NCI-H146 (cell line): ENCODE measurements at regions not wholly inside any gene's neighbourhood (a gene's known extent, or its start where the extent isn't known, plus 50 kb on each side); places are given as distances from the start of the nearest gene placed in this dataset.

Source experiments
- DNase-seq: peaks from one replicate; lab custom pipeline; 2025; lab: John Stamatoyannopoulos, UW

DNA sequence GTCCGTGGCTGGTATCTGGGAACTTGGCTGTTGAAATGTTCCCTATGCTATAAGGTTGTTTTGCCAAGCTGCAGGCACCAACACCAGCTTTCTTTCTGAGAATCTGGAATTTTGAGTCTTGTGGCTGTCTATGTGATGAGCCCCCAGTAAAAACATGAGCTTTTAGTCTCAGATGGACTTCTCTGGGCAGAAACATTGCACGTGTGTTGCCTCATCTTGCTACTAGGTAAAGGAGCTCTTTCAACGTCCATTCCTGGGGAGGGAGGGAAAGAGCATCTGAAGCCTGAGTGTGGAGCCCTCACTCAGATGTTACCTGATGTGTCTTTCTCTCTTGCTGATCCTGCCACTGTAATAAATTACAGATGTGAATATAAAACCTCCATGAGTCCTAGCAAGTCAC lies 183.8 kb upstream of the LHX5 start:
- DNase-seq: no peak

DNA sequence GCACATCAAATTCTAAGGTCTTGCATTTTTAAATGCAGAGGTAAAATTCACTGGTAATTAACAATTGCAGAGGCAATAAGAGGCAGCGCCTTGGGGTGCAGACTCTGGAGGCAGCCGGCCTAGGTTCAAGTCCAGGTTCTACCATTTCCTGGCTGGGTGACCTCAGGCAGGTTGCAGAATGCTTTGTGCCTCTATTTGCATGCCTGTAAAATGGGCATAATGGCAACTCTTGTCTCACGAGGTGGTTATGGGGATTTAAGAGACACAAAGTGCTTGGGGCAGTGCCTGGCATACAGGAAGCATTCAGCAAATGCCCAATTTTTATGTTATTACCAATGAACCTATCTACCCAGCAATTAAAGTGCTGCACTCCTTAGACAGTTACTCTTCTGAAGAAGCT lies 180.0 kb upstream of the LHX5 start:
- DNase-seq: no peak

DNA sequence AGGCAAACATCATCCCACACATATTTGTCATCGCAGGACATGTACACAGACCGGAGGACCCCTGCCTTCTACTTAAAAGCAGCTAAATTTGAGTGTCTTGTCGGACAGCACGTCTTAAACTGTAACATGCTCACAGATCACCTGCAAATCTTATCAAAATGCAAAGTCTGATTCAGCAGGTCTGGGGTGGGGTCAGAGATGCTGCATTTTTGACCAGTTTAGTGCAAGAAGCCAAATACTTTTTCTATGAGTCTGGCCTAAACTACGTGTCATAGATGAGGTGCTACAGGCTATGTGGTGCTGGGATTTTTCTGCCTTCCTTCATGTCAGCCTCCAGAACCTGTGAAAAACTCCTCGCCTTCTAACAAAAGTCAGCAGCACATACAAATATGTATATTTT lies 178.8 kb upstream of the LHX5 start:
- DNase-seq: no peak

DNA sequence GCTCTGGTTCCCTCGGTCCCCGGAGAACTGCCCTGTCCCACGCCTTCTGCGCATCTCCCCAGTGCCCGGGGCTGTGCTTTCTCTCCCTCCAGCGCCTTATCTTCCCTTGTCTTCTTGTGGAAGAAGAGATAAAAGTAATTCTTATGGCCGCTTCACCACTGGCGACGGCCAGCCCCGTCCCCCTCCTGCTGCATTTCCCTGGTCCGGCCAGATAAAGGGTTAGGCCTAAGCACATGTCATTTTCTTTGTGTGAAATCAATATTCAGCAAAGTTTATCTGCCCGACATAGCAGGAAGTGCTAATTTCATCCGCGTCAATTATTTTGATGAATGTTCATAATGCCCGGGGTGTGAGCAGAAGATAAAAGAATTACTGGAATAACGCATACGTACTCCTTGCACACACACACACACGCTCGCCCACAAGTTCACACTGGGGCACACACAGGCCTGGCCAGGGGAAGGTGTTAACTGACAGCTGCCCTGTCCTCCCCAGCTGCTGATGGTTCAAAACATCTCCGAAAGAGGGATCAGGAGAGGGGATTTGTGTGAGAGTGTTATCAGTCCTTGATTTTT lies 177.7 kb upstream of the LHX5 start:
- peak; percentile 6 for DNase-seq

DNA sequence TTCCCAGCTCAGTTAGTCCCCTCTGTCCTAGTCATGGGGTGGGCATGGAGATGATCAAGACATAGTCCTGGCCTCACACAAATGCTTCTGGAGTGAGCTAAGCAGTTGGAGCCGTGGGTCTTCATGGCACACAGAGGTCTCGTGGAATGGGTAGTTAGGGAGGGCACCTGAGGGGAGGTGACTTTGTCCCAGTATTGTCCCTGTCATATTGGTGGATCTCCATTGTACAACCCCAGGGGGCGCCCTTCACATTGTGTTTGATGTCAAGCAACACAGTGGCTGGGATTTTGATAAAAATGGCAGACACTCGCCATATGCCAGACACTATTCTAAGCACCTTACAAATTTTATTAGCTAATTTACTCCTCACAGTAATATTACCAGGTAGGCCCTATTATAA lies 175.4 kb upstream of the LHX5 start:
- DNase-seq: peak; percentile 24

DNA sequence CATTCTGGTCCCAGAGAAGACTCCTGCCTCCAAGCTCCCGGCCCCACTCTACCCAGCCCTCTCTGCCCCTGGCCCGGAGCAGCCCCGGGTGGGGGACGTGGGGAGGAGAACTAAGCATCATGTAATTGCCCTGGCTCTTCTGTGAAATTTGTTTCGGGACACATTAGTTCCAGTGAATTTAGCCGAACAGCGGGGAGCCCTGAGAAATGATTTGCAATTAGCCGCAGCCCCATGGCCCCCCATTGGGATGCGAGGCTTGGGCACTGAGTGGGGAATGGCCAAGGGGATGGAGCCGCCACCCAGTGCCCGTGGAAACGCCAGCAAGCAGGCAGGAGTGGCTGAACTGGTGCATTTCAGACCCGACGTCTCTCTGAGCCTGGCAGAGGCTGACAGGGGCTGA lies 173.9 kb upstream of the LHX5 start:
- no peak for DNase-seq

DNA sequence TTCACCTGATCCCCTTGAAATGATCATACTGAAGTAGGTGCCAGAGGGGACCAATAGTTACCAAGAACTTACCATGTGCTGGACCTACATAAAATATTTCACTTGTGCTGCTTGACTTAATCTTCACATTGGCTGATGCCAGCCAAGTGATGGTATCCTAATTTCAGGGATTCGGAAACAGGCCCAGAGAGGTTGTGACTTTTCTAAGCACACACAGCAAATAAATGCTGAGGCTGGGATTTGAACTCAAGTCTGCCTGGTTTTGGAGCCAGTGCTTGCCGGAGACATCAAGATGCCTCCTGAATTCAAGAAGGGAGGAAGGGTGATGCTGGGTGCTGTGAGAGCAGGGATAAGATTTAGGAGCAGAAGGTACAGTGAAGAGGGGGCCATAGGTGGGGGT lies 173.5 kb upstream of the LHX5 start:
- no peak for DNase-seq

DNA sequence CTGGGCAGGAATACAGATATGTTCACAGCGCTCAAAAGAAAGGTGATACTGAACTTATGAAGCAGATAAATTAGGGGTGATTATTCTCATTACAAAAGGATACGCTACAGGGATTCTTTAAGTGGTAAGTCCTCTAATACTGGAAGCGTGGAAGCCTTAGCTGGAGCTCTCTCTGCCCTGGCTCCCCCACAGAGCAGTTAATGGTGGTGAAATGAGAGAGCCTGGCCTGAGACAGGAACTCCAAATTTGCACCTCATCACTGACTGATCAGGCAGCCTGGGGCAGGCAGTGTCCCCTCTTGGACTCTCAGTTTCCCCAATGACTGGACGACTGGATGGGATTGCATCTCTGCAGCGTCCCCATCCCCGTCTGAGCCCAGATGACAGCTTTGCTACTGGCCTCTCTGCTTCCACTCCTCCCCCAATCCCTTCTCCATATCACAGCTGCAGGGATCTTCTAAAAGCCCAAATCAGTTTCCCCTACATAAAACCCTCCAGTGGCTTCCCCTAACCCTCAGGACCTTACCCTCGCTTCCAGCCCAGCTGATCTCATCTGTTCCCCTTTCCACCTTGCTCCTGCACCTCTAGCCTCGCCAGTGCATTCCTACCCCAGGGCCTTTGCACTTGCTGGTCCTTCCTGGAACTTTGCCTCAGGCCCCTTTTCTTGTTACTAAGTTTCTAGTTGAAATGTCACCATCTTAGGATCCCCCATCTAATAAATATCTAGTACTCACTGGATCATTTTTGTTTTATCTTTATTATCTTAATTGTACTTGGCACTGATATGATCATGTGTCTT lies 171.7 kb upstream of the LHX5 start:
- peak; percentile 23 for DNase-seq

DNA sequence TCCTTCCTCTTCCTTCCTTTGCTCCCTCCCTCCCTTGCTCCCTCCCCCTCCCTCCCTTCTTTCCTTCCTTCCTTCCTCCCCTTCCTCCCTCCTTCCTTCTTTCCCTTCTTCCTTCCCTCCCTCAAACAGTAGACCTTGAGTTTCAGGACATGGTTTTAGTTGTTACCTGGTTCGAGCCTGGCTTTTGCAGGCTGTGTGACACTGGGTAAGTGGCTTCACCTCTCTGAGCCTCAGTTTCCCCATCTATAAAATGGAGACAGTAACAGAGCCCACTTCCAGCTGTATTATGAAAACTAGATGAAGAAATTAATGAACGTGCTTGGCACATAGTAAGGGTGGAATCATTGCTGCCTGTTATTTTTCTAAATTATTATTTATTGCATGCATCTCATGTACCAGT lies 171.0 kb upstream of the LHX5 start:
- DNase-seq: no peak

DNA sequence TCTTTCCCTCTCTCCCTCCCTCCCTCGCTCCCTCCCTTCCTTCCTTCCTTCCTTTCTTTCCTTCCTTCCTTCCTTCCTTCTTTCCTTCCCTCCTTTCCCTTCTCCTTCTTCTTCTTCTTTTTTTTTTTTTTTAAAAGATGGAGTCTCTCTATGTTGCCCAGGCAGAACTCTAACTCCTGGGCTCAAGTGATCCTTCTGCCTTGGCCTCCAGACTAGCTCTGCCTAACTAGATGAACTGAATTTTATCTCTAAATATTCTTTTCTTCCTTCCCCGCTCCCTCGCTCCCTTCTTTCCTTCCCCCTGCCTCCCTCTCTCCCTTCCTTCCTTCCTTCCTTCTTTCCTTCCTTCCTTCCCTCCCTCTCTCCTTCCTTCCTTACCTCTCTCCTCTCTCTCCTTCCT lies 170.5 kb upstream of the LHX5 start:
- DNase-seq: no peak

DNA sequence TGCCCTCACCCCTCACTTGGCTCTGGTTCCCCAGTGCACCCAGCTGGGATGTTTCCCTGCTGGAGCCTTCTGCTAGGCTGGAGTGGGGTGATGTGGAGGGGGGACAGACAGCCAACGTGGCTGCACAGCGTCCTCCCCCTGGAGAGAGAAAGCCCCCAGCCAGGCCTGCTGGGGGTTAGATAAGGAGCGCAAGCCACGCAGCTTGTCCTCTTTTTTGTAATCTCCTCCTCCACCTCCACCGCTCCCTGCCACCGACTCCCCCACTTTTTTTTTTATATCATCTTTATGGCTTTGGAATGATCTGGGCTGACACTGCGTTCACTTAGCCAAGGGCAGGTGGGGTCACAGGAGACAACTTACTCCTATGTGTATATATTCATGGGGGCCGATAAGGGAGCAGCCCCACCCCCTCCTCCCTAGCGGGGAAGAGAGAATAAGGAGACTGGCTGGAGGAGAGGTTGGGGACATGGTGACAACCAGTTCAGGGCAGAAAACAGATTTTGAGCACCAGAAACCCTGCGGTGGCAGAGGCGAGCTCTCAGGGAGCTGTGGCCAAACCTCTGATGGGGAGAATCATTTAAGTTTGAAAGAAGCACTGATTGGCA lies 169.9 kb upstream of the LHX5 start:
- DNase-seq: no peak

DNA sequence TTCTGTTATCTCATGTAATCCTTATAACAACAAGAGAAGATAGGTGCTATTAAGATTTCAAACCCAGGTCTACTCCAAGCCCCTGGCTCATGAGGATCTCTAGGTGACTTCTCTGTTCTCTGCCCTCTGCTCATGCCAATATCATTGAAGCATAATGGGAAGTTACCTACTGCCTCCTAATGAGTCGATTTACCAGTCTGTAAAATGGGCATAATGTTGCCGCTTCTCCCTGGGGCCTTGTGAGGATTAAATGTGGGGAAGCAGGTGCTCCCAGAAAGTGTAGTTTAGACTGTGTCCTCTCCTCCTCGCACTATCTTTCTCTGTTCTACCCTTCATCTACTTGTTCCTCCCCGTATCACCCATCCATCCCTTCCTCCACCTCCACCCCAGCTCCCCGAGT lies 169.2 kb upstream of the LHX5 start:
- no peak for DNase-seq

DNA sequence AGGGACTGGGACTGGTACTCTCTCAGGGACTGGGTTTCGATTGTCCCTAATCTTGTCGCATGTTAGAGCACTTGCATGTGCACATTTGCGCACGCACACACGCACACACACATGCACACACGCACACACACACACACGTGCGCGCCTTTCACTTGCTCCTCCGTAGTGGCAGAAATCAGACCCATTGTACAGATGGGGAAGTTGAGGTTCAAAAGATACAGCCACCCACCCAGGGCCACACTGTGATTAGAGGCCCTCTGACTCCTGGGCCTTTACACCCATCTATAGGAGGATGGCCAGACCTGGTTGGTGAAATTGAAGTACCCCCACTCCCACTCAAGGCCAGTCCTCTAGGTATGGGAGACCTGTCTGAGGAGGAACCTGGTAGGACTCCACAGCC lies 167.8 kb upstream of the LHX5 start:
- DNase-seq: no peak

DNA sequence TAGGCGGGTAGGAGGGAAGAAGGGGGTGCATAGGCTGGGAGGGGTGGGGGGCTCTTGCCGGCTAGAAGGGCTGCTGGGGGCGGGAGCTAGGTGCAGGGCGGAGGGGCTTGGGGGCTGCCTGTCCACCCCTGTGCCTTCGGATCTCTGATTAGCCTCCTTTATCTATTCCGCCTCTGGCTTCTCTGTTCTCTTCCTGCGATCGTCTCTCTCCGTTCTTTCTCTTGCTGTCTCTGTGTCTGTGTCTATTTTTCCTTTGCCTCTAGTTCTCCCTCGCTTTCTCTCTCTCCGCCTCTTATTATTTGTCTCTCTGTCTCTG lies 166.7 kb upstream of the LHX5 start:
- DNase-seq: no peak

DNA sequence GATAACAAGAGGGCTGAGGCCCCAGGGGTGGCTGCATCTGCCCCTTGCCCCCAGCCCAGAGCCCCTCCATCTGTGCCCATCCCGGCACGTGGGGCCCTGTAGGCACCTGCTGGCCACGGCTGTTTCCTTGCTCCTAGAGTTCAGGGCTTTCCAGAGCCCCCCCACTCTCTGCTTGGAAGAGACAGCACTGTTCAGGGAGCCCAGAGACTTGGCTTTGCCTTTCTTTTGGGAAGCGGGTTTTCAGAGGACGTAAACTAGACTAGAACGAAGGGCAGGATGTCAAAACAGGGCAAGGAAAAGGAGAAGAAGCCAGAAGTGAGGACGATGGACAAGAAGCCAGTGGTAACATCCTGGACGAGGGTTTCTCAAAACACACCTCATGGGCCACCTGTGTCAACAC lies 163.3 kb upstream of the LHX5 start:
- no peak for DNase-seq

DNA sequence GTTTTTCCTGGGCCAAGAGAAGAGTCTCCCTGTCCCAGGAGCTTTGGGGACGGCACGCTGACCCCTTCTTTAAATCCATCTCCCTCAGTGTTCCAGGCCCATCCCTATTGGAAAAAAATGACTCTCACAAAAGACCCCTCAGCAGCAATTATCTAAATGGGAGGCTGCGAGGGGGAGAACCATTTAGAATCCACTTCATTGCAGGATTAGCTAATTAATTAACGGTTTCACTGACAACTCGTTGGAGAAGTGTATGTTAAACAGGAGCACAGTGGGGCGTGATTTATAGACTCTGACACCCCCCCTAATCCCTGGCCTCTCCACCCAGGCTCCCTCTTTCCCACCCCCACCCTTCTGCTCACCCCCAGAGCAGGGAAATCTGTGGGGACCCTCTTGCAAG lies 162.8 kb upstream of the LHX5 start:
- DNase-seq: no peak

DNA sequence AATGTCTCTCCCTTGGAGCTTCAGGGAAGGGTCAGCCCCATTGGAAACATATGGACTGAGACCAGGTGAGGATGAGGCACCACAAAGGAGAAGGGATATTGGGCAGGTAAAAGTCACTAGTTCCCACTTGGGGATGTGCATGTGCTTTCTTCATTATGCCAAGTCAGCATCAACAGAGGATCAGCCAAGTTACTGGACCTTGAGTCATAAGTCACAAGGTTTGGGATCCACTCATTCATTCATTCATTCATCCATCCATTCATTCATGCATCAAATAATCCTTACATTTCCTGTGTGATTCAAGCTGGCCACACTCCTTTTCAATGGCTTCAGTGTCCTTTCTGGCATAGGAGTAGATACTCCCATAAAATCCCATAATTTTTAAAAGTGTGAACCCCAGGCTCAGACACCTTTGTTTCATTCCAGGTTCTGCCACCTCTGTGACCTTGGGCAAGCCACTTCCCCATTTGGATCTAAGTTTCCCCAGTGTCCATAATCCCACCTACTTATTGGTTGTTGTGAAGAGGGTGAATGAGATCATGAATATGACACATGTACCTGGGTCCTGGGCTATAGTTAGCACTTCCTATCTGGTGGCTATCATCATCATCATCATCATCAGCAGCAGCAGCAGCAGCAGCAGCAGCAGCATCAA lies 162.1 kb upstream of the LHX5 start:
- no peak for DNase-seq

DNA sequence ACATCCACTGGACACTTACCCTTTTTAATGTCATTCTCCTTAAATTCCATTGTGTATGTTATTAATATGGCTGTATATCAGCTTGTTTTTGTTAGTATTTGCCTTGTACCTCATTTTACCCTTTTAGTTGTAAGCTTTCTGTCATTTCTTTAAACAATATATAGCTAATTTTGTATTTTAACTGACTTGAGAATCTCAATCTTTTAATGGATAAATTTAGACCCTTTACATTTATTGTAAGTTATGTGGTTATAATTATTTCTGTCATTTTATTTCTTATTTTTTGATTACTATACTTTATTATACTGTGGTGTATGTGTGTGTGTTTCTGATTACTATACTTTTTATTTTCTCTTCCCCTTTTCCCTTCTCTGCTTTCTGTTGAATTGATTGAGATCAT lies 159.0 kb upstream of the LHX5 start:
- DNase-seq: no peak

DNA sequence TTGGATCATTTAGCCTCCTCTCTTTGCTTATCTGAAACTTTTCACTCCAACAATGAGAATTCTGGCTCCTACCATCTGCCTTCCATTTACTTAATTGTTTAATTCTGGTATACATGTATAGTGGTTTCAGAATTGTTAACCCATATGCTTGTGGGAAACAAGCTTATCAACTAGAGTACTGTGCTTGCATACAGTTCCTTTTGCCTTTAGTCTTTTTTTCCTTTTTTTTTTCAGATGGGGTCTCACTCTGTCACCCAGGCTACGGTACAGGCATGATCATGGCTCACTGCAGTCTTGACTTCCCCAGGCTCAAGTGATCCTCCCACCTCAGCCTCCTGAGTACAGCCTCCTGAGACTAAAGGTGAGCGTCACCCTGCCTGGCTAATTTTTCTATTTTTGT lies 153.8 kb upstream of the LHX5 start:
- DNase-seq: no peak

DNA sequence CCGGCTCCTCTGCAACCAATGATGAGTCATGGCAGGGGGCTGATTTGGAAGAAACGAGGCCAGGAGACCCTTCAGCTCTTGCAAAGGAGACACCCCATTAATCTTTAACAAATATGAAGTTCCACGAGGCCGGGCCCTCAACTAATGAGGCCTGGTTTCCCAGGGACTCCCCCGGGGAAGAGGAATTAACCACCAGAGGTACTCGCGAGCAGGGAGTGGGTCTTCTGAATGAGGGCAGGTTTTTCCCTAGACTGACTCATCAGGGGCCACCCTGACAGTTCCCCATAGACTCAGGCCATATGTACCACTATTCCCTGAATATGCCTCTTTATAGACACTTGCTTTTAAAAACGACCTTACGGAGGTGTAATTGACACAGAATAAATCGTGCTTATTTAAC lies 150.7 kb upstream of the LHX5 start:
- no peak for DNase-seq

DNA sequence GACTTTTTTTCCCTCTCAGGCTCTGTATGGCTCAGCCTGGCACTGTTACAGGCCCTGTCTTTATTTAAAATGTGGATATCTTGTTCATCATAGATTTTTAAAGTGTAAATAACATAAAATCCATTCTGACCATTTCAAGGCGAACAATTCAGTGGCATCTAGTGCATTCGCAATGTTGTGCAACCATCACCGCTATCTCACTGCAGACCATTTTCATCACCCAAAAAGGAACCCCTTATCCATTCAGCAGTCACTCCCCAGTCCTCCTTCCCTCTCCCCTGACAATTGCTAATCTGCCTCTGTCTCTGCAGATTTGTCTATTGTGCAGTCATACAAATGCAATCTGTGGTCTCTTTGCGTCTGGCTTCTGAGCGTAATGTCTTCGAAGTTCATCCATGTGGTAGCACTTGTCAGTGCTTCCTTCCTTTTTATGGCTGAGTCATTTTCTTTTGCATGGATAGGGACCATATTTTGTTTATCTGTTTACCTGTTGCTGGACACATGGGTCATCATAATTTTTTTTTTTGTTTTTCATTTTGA lies 148.8 kb upstream of the LHX5 start:
- DNase-seq: no peak

DNA sequence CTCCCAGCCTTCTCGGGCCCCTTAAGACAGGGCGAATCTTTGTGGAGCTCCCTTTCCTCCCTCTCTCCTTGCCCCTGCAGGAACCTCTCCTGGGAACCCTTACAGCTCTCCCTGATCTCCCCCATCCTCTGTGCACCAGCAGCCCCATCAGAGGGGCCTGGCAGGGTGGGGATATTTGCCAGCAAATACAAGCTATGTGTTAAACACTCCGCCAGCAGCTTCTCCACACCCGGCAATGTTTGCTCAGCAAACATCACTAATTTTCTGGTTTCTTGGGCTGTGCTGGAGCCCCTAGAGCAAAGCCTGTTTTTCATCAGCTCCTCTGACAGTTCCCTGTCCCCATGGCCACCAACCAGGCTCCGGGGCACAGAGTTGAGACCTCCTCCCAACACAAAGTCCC lies 147.5 kb upstream of the LHX5 start:
- peak; percentile 54 for DNase-seq

DNA sequence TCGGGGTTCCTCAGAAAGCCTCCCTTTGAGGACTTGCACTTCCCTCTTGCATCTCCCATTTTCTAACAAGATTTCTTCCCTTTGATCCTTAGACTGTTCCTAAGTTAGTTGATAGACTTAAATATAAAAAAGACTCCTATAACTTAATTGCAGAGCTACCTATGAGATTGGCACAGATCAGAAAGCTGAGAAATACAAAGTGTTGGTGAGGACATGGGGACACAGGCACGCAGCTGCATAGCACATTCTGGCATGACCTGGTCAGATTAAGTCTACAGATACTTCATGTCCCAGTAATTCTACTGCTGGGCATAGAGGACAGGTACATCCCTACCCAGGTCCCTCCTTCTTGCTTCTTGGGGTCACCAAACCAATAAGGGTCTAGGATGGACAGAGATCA lies 141.7 kb upstream of the LHX5 start:
- DNase-seq: no peak
